ENCODE measurements at regions not wholly inside any gene's neighbourhood (a gene's known extent, or its start where the extent isn't known, plus 50 kb on each side); places are given as distances from the start of the nearest gene placed in this dataset.

- DNase-seq (no peak), ATAC-seq (no peak)
- H3K4me3 Mint-ChIP-seq, result no peak overlapping the region
- H3K9me3 ChIP-seq (ENCODE audit: control insufficient read depth, low read length, poor library complexity, severe bottlenecking), result no peaks in the 10 kb centered on the region
- no peaks in the 10 kb centered on the region for H3K36me3 Mint-ChIP-seq (ENCODE audit: low read depth)
- H3K27ac Mint-ChIP-seq, result no peak overlapping the region
- H3K4me1 Mint-ChIP-seq, result no peaks in the 10 kb centered on the region
- H3K27me3 Mint-ChIP-seq, result peaks cover 15% of the 10 kb centered on the region
These were observed 104.0 kb upstream of the TBC1D5 start for GRCh38 chr3:17846466-17846865.

GRCh38 chr3:17845026-17845812, 102.8 kb upstream of the TBC1D5 start:
- H3K9me3 ChIP-seq (ENCODE audit: control insufficient read depth, low read length, poor library complexity, severe bottlenecking), result no peaks in the 10 kb centered on the region
- H3K4me1 Mint-ChIP-seq, result no peaks in the 10 kb centered on the region
- H3K27ac Mint-ChIP-seq, result no peak overlapping the region
- H3K4me3 Mint-ChIP-seq, result no peak overlapping the region
- H3K27me3 Mint-ChIP-seq, result peaks cover 15% of the 10 kb centered on the region
- H3K36me3 Mint-ChIP-seq (ENCODE audit: low read depth), result no peaks in the 10 kb centered on the region
- DNase-seq (no peak), ATAC-seq (no peak)

- DNase-seq, result no peak
- no peak overlapping the region for H3K4me3 Mint-ChIP-seq
- no peaks in the 10 kb centered on the region for H3K36me3 Mint-ChIP-seq (ENCODE audit: low read depth)
- H3K4me1 Mint-ChIP-seq, result no peaks in the 10 kb centered on the region
- ATAC-seq, result no peak
- H3K27ac Mint-ChIP-seq, result no peak overlapping the region
- H3K27me3 Mint-ChIP-seq, result peaks cover 10% of the 10 kb centered on the region
- H3K9me3 ChIP-seq (ENCODE audit: control insufficient read depth, low read length, poor library complexity, severe bottlenecking), result no peaks in the 10 kb centered on the region
These were observed 101.8 kb upstream of the TBC1D5 start for GRCh38 chr3:17844236-17844635.

- Mint-ChIP-seq H3K27ac (no peak overlapping the region), H3K4me1 (no peaks in the 10 kb centered on the region), H3K36me3 (ENCODE audit: low read depth) (no peaks in the 10 kb centered on the region), H3K27me3 (peaks cover 12% of the 10 kb centered on the region), H3K4me3 (no peak overlapping the region)
- ATAC-seq, result peak; percentile 79
- DNase-seq, result peak; percentile 45 to 65 (median 50)
- H3K9me3 ChIP-seq (ENCODE audit: control insufficient read depth, low read length, poor library complexity, severe bottlenecking), result no peaks in the 10 kb centered on the region
These were observed 98.9 kb upstream of the TBC1D5 start for GRCh38 chr3:17841190-17841828.

DNA sequence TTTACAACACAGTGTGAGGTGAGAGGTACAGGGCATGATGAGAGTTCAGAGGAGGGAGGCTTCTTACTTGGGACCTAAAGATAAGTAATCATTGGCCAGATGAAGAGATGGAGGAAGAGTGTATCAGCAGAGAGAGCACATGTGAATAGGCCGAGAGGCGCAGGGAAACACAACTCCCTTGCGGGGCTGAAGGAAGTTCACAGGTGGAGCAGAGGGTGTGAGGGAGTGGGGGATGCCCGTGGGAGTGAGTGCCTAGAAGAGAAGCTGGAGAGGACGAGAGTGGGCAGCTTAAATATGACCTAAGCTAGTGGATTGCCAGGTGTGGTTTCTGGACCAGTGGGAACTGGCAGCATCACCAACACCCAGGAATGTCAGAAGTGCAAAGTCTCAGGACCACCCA, 98.2 kb upstream of the TBC1D5 start:
- Mint-ChIP-seq H3K27me3 (peaks cover 12% of the 10 kb centered on the region), H3K4me3 (no peak overlapping the region), H3K27ac (no peak overlapping the region), H3K4me1 (no peaks in the 10 kb centered on the region), H3K36me3 (ENCODE audit: low read depth) (no peaks in the 10 kb centered on the region)
- DNase-seq, result no peak
- no peaks in the 10 kb centered on the region for H3K9me3 ChIP-seq (ENCODE audit: control insufficient read depth, low read length, poor library complexity, severe bottlenecking)
- no peak for ATAC-seq

GRCh38 chr3:17840126-17840525, 97.7 kb upstream of the TBC1D5 start:
- H3K9me3 ChIP-seq (ENCODE audit: control insufficient read depth, low read length, poor library complexity, severe bottlenecking), result no peaks in the 10 kb centered on the region
- no peak overlapping the region for H3K4me3 Mint-ChIP-seq
- no peak overlapping the region for H3K27ac Mint-ChIP-seq
- H3K4me1 Mint-ChIP-seq, result no peaks in the 10 kb centered on the region
- no peak for ATAC-seq
- H3K36me3 Mint-ChIP-seq (ENCODE audit: low read depth), result no peaks in the 10 kb centered on the region
- peaks cover 12% of the 10 kb centered on the region for H3K27me3 Mint-ChIP-seq
- DNase-seq, result no peak

DNA sequence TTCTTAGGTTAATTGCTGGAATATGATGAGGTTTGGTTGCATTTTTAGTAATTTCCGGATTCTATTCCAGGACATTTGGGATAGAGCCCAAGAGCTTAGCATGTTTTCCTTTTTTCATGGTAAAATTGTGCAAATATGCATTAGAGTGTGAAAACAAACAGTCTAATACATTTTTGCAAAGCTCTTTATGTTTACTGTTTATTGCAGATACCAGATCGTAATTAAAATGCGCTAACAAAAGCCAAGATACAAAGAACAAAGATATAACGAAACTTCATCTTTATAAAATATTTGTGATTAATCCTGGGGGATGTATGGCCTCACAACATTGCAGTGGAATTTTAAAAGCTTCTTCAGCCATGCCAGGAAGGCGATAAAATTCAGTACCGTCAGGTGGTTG, 94.5 kb upstream of the TBC1D5 start:
- DNase-seq (no peak), ATAC-seq (no peak)
- no peak overlapping the region for H3K4me3 Mint-ChIP-seq
- H3K27me3 Mint-ChIP-seq, result peaks cover 28% of the 10 kb centered on the region
- H3K4me1 Mint-ChIP-seq, result no peaks in the 10 kb centered on the region
- H3K27ac Mint-ChIP-seq, result no peak overlapping the region
- no peaks in the 10 kb centered on the region for H3K36me3 Mint-ChIP-seq (ENCODE audit: low read depth)
- no peaks in the 10 kb centered on the region for H3K9me3 ChIP-seq (ENCODE audit: control insufficient read depth, low read length, poor library complexity, severe bottlenecking)

DNA sequence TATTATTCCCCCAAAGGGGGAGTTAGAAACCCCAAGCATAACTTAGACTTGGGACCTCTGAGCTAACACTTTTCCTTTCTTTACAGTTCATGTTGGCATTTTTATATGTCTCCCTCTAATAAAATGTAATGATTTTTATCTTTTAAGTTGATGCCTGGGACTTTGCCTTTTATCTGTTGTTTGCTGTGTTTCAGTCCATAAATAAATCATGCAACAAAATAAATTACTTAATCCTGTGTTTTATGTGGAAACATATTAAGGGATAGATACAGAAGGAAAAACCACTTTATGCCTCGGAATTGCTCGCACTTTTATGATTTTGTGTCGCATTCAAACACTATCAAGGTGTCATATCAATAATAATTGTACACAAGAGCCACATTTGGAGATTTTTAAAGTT, 93.7 kb upstream of the TBC1D5 start:
- Mint-ChIP-seq H3K4me1 (no peaks in the 10 kb centered on the region), H3K27me3 (peaks cover 28% of the 10 kb centered on the region), H3K4me3 (no peak overlapping the region), H3K36me3 (ENCODE audit: low read depth) (no peaks in the 10 kb centered on the region), H3K27ac (no peak overlapping the region)
- ATAC-seq (no peak), DNase-seq (no peak)
- H3K9me3 ChIP-seq (ENCODE audit: control insufficient read depth, low read length, poor library complexity, severe bottlenecking), result no peaks in the 10 kb centered on the region

GRCh38 chr3:17833786-17834559, 91.5 kb upstream of the TBC1D5 start:
- DNase-seq, result no peak
- no peak overlapping the region for H3K4me3 Mint-ChIP-seq
- H3K27me3 Mint-ChIP-seq, result peaks cover 28% of the 10 kb centered on the region
- no peaks in the 10 kb centered on the region for H3K9me3 ChIP-seq (ENCODE audit: control insufficient read depth, low read length, poor library complexity, severe bottlenecking)
- no peaks in the 10 kb centered on the region for H3K4me1 Mint-ChIP-seq
- peaks cover 3% of the 10 kb centered on the region for H3K36me3 Mint-ChIP-seq (ENCODE audit: low read depth)
- H3K27ac Mint-ChIP-seq, result no peak overlapping the region
- no peak for ATAC-seq

- no peak for ATAC-seq
- DNase-seq, result no peak
- Mint-ChIP-seq H3K27me3 (peaks cover 22% of the 10 kb centered on the region), H3K36me3 (ENCODE audit: low read depth) (peaks cover 3% of the 10 kb centered on the region), H3K4me1 (no peaks in the 10 kb centered on the region), H3K4me3 (no peak overlapping the region), H3K27ac (no peak overlapping the region)
- no peaks in the 10 kb centered on the region for H3K9me3 ChIP-seq (ENCODE audit: control insufficient read depth, low read length, poor library complexity, severe bottlenecking)
These were observed 89.6 kb upstream of the TBC1D5 start for GRCh38 chr3:17832016-17832415.

GRCh38 chr3:17831366-17831765, 88.9 kb upstream of the TBC1D5 start:
- ATAC-seq, result no peak
- H3K9me3 ChIP-seq (ENCODE audit: control insufficient read depth, low read length, poor library complexity, severe bottlenecking), result no peaks in the 10 kb centered on the region
- H3K4me3 Mint-ChIP-seq, result no peak overlapping the region
- no peaks in the 10 kb centered on the region for H3K4me1 Mint-ChIP-seq
- H3K36me3 Mint-ChIP-seq (ENCODE audit: low read depth), result peaks cover 3% of the 10 kb centered on the region
- DNase-seq, result no peak
- H3K27ac Mint-ChIP-seq, result no peak overlapping the region
- H3K27me3 Mint-ChIP-seq, result peaks cover 24% of the 10 kb centered on the region

DNA sequence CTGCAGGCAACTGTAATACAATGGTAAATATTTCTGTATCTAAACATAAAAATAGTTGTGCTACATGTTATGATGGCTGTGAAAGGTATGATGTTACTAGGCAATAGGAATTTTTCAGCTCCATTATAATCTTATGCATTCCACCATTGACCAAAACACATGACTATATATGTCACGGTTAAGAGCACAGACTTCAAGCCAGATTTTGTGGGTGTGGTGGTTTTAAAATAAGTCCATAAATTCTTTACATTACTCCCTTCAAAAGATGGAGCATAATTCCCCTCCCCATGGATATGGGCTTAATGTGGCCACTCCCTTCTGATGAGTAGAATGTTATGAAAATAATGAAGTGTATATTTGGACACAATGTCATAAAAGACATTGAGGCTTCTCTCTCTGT, 88.4 kb upstream of the TBC1D5 start:
- H3K4me1 Mint-ChIP-seq, result no peaks in the 10 kb centered on the region
- peaks cover 24% of the 10 kb centered on the region for H3K27me3 Mint-ChIP-seq
- H3K36me3 Mint-ChIP-seq (ENCODE audit: low read depth), result peaks cover 3% of the 10 kb centered on the region
- H3K27ac Mint-ChIP-seq, result no peak overlapping the region
- no peak overlapping the region for H3K4me3 Mint-ChIP-seq
- ATAC-seq, result no peak
- no peaks in the 10 kb centered on the region for H3K9me3 ChIP-seq (ENCODE audit: control insufficient read depth, low read length, poor library complexity, severe bottlenecking)
- DNase-seq, result no peak

GRCh38 chr3:17828388-17828787, 86.0 kb upstream of the TBC1D5 start:
- peaks cover 20% of the 10 kb centered on the region for H3K27me3 Mint-ChIP-seq
- ATAC-seq (no peak), DNase-seq (no peak)
- H3K4me3 Mint-ChIP-seq, result no peak overlapping the region
- peak overlapping the region; percentile 76 for H3K27ac Mint-ChIP-seq
- peaks cover 3% of the 10 kb centered on the region for H3K36me3 Mint-ChIP-seq (ENCODE audit: low read depth)
- H3K4me1 Mint-ChIP-seq, result no peaks in the 10 kb centered on the region
- H3K9me3 ChIP-seq (ENCODE audit: control insufficient read depth, low read length, poor library complexity, severe bottlenecking), result no peaks in the 10 kb centered on the region
